Hematopoietic multipotent progenitor cell (in vitro differentiated cells): ENCODE measurements at regions not wholly inside any gene's neighbourhood (a gene's known extent, or its start where the extent isn't known, plus 50 kb on each side); places are given as distances from the start of the nearest gene placed in this dataset.
"Not testable (repeated sequence)": the region's sequence is repeated elsewhere in the genome, so short reads cannot be mapped to it uniquely, and the experiment has no call there.

ENCODE experiments used
- DNase-seq, 3 donors: peaks; one replicate each; pipeline ENCODE4 v3.0.0-alpha.2; 2011 to 2015; ENCODE audit warnings: low read depth in 2 of 3, low spot score in 2 of 3

- DNase-seq = not testable (repeated sequence)
These were observed 109.6 kb upstream of the CLINT1 start for GRCh38 chr5:157968570-157968969.

- DNase-seq = no peak
These were observed 107.0 kb upstream of the CLINT1 start for GRCh38 chr5:157965989-157966388.

- DNase-seq = no peak
These were observed 106.2 kb upstream of the CLINT1 start for GRCh38 chr5:157965040-157965678.

- DNase-seq = no peak
These were observed 104.8 kb upstream of the CLINT1 start for GRCh38 chr5:157963761-157964160.

- no peak for DNase-seq
These were observed 104.3 kb upstream of the CLINT1 start for GRCh38 chr5:157963244-157963643.

GRCh38 chr5:157962686-157963085 lies 103.7 kb upstream of the CLINT1 start:
- DNase-seq = not testable (repeated sequence)

GRCh38 chr5:157961896-157962590 lies 103.1 kb upstream of the CLINT1 start:
- no peak for DNase-seq

- DNase-seq = no peak
These were observed 102.2 kb upstream of the CLINT1 start for GRCh38 chr5:157961176-157961575.

- DNase-seq = no peak
These were observed 100.4 kb upstream of the CLINT1 start for GRCh38 chr5:157959370-157959769.

GRCh38 chr5:157956271-157956885 lies 97.4 kb upstream of the CLINT1 start:
- no peak for DNase-seq

- no peak for DNase-seq
These were observed 96.7 kb upstream of the CLINT1 start for GRCh38 chr5:157955541-157956172.

- DNase-seq = no peak
These were observed 93.4 kb upstream of the CLINT1 start for GRCh38 chr5:157952374-157952685.

- no peak for DNase-seq
These were observed 92.9 kb upstream of the CLINT1 start for GRCh38 chr5:157951673-157952373.

GRCh38 chr5:157949520-157949919 lies 90.6 kb upstream of the CLINT1 start:
- DNase-seq = no peak

GRCh38 chr5:157948738-157949410 lies 89.9 kb upstream of the CLINT1 start:
- DNase-seq = peak; percentile 48 to 96 (median 86)

GRCh38 chr5:157947156-157947555 lies 88.2 kb upstream of the CLINT1 start:
- no peak for DNase-seq

- DNase-seq = not testable (repeated sequence)
These were observed 86.9 kb upstream of the CLINT1 start for GRCh38 chr5:157945822-157946221.

- no peak for DNase-seq
These were observed 86.0 kb upstream of the CLINT1 start for GRCh38 chr5:157944938-157945337.

GRCh38 chr5:157944077-157944633 lies 85.2 kb upstream of the CLINT1 start:
- DNase-seq = no peak

- no peak for DNase-seq
These were observed 83.7 kb upstream of the CLINT1 start for GRCh38 chr5:157942595-157942994.
